GM21723 (cell line): ENCODE measurements at regions not wholly inside any gene's neighbourhood (a gene's known extent, or its start where the extent isn't known, plus 50 kb on each side); places are given as distances from the start of the nearest gene placed in this dataset.

ENCODE experiments used
- ATAC-seq: cut with Tn5 transposase; IDR thresholded peaks from one replicate; pipeline ENCODE4 v1.9.1; 2021; ENCODE audit warnings: mild to moderate bottlenecking, moderate library complexity; ENCODE audit not compliant: unreplicated experiment

- ATAC-seq: no peak
These were observed 93.7 kb downstream of the ETS2 start for GRCh38 chr21:38899277-38899947.

DNA sequence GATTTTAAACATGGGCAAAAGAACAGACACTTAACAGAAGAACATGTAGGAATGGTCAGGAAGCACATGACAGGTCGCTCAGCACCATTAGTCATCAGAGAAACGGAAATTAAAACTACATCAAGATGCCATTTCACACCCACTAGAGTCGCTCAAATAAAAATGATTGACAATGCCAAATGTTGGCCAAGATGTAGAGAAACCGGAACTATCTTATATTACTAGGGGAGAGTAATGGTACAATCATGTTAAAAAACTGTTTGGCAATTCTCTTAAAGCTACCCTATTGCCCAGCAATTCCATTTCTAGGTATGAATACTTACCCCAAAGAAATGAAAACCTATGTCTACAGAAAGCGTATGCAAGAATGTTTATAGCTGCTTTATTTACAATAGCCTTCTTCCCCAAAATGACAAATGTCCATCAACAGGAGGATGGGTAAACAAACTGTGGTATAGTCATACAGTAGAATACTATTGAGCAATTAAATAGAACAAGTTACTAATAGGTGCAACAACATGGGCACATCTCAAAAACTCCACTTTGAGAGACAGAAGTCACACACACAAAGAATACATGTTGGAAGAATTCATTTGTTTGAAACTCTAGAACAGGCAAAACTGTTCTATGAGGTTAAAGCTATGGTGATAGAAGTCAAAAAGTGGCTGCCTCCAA is 92.8 kb downstream of the ETS2 start:
- no peak for ATAC-seq

GRCh38 chr21:38897532-38898421 is 92.0 kb downstream of the ETS2 start:
- no peak for ATAC-seq

GRCh38 chr21:38894899-38895298 is 89.2 kb downstream of the ETS2 start:
- ATAC-seq: no peak

DNA sequence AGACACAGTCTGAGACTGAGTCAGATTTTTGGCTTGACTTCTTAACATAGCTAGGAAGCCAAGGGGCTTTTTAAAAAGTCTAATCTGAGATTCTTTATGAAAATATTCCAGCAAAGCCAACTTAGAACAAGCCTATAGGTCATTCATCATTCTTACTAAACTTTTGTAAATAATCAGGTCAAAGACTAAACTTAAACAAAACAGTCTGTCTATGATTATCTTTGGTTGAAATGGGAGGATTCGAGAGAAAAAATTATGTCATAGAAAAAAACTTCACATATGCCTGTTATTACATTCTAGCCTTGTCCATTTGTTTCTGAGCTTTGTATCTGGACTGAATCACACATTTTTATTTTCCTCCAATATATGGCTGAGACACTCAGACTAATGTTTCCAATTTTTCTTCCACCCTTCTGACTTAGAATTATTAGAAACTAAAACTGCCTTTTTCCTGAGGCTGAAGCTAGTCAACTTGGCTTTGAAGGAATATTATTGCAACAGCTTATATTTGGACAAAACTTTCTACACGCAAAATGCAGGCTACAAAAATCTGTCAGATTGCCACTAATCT is 83.3 kb downstream of the ETS2 start:
- no peak for ATAC-seq

DNA sequence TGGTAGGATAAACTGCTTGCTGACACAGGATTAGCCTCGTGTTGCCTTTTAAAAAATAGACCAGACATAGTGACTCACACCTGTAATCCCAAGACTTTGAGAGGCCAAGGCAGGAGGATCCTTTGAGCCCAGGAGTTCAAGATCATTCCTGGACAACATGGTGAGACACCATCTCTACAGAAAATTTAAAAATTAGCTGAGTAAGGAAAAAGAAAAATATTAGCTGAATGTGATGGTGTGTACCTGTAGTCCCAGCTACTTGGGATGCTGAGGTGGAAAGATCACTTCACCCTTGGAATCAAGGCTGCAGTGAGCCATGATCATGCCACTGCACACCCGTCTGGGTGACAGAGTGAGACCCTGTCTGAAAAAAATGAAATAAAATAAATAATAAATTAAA is 82.0 kb downstream of the ETS2 start:
- ATAC-seq: no peak

DNA sequence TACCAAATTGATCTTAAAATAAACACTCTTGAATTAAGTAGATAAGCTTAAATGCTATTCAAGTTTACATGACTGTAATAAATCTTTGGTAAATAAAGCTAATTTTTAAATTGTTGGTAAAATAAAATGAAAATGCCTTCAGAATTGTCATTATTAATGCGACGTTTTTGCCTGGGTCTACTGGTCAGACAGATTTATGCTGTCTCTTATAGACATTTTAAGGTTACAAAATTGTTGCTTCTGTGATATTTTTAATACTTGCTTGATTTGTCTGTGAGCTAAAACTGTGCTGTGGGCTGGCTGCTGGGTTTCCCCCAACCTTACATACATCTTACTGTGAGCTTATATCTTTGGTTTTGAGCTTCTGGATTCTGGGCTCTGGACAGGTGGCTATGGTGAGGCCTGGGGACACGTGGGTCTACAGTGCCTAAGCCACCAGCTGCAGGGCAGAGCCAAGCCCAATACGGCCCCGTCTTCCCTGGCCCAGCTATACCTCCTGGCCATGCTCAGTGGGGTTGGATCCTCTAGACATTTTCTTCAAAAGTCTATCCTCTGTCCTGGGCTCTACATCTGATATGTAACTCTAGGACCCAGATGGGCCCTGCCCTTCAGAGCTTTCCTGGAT is 81.4 kb downstream of the ETS2 start:
- ATAC-seq: no peak

- no peak for ATAC-seq
These were observed 80.2 kb downstream of the ETS2 start for GRCh38 chr21:38885909-38886308.

GRCh38 chr21:38884440-38884839 is 78.7 kb downstream of the ETS2 start:
- no peak for ATAC-seq

GRCh38 chr21:38883142-38883541 is 77.4 kb downstream of the ETS2 start:
- ATAC-seq: no peak

DNA sequence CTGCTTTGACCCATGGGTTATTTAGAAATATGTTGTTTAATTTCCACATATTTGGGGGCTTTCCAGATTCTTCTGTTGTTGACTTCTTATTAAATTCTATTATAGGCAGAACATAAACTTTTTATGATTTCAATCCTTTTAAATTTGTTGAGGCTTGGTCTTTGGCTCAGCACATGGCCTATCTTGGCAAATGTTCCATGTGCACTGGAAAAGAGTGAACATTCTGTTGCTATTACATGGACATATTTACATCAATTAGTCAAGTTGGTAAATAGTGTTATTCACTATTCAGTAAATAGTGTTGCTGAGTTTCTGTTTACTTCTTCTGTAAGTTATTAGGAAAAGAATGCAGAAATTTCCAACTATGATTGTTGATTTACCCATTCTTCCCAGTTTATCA is 75.4 kb downstream of the ETS2 start:
- no peak for ATAC-seq

DNA sequence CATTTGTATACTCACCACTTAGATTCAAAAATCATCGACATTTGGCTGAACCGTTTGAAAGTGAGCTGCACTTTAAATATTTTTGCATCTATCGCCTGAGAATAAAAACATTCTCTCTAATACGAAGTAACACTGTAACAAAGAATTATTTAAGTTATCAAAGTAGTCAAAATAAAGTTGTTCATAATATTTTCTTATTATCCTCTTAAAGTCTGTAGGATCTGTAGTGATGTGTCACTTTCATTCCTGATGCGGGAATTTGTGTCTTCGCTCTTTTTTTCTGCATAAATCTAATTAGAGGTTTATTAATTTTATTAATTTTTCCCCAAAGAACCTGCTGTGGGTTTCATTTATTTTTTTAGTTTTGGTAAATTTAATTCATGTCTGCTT is 74.8 kb downstream of the ETS2 start:
- no peak for ATAC-seq

DNA sequence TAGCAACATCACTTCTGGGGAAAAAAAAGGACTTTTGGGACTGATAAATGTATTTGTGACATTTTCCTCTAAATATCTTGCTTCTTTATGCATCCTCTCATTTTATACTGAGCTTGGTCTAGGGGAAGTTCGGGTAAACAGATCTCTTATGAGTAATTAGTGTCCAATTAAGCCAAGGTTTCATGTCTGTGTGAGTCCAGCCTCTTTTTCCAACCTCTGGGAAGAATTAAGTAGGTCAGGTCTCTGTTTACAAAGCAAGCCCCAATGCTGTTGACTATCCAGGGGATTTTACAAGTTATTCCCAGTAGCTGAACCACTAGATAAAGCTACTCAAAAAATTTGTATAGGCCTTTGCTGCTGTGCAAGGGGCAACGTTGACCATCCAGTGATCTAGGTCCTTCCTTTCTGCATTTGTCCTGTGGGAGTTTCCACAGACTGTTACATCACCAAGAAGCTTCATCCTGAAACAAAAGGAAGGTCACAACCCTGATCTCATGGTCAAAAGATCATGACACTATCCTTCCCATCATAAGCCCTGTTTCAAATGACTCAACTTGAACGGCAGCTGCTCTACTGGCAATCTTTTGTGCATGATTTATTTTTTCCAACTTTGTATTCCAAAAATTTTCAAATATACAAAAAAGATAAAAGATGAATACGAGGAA is 74.3 kb downstream of the ETS2 start:
- ATAC-seq: no peak

DNA sequence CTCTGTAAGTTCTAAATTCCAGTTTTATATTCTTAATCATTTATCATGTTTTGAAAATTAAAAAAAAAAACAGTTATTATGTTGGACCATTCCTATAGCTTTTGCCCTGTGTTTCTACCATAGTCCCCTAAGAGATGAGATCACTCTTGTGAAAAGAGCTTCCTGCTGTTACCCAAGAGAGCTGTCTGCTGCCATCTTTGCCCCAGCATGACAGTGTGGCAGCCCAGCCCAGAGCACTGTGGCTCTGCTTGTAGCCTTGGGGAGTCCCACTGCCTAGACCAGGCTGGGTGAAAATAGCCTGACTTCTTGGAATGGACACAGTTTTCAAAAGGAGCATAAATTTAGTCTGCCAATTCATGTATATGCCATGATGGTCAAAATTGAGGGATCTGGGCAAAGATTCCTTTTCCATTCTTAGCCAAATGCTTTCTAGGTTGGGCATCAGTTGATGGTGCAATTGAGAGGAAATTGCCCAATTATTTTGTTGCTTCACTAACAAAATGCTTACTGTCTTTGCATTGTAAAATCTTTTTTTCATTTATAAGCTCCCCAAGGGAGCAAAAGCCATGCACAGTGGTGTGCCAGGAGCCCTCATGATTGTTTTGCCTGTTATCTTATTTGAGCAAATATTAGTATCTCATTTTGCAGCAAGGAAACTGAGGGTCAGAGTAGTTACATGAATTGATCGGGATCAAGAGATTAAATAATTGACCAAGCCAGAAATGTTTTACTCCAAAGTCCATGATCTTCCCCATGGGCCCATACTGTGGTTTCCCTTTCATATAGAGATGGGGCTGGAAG is 72.8 kb downstream of the ETS2 start:
- ATAC-seq: no peak

- ATAC-seq: no peak
These were observed 70.2 kb downstream of the ETS2 start for GRCh38 chr21:38875694-38876492.
